ENCODE measurements at regions not wholly inside any gene's neighbourhood (a gene's known extent, or its start where the extent isn't known, plus 50 kb on each side); places are given as distances from the start of the nearest gene placed in this dataset.
"Not testable (repeated sequence)": the region's sequence is repeated elsewhere in the genome, so short reads cannot be mapped to it uniquely, and the experiment has no call there.

GRCh38 chr9:104386425-104387069 lies 117.5 kb upstream of the OR13F1 start:
- H3K4me2 ChIP-seq (ENCODE audit: low read depth, low read length) = no peak overlapping the region
- no peaks in the 10 kb centered on the region for H4K20me1 ChIP-seq (ENCODE audit: insufficient read depth, low read length)
- H3K79me2 ChIP-seq (ENCODE audit: low read length) = no peaks in the 10 kb centered on the region
- H2AFZ ChIP-seq (ENCODE audit: low read length) = no peak overlapping the region
- H3K9me3 ChIP-seq (replicated peaks; ENCODE audit: insufficient read depth, low read length) = no peaks in the 10 kb centered on the region
- H3K27me3 ChIP-seq (replicated peaks; ENCODE audit: insufficient read depth, low read length) = no peaks in the 10 kb centered on the region
- no peak overlapping the region for H3K9ac ChIP-seq (ENCODE audit: low read length)
- TF ChIP-seq EZH2phosphoT487 (IDR thresholded peaks at IDR 0.05; ENCODE audit: low read length) = no peak
- TF ChIP-seq CTCF (IDR thresholded peaks at IDR 0.05; ENCODE audit: low read length) = peak; percentile 70
- no peak for TF ChIP-seq EZH2 (optimal IDR thresholded peaks at IDR 0.05; ENCODE audit: low read depth, low read length)
- no peaks in the 10 kb centered on the region for H3F3A ChIP-seq (ENCODE audit: insufficient read depth, low read length)
- no peaks in the 10 kb centered on the region for H3K4me1 ChIP-seq (ENCODE audit: low read length)
- no peaks in the 10 kb centered on the region for H3K36me3 ChIP-seq (replicated peaks; ENCODE audit: insufficient read depth, low read length)
- H3K4me3 ChIP-seq (ENCODE audit: low read length) = no peak overlapping the region
- DNase-seq = peak; percentile 24
- no peaks in the 10 kb centered on the region for H3K9me2 ChIP-seq (replicated peaks; ENCODE audit: insufficient read depth, low read length)
- no peak overlapping the region for H3K27ac ChIP-seq (ENCODE audit: low read length)

- Histone ChIP-seq H3K9ac (ENCODE audit: low read length) (no peak overlapping the region), H4K20me1 (ENCODE audit: insufficient read depth, low read length) (no peaks in the 10 kb centered on the region), H3K4me2 (ENCODE audit: low read depth, low read length) (no peak overlapping the region), H3K27ac (ENCODE audit: low read length) (no peak overlapping the region), H3F3A (ENCODE audit: insufficient read depth, low read length) (no peaks in the 10 kb centered on the region), H3K9me2 (replicated peaks; ENCODE audit: insufficient read depth, low read length) (no peaks in the 10 kb centered on the region), H3K9me3 (replicated peaks; ENCODE audit: insufficient read depth, low read length) (no peaks in the 10 kb centered on the region), H2AFZ (ENCODE audit: low read length) (no peak overlapping the region), H3K4me3 (ENCODE audit: low read length) (no peak overlapping the region), H3K79me2 (ENCODE audit: low read length) (no peaks in the 10 kb centered on the region), H3K27me3 (replicated peaks; ENCODE audit: insufficient read depth, low read length) (no peaks in the 10 kb centered on the region), H3K4me1 (ENCODE audit: low read length) (no peaks in the 10 kb centered on the region), H3K36me3 (replicated peaks; ENCODE audit: insufficient read depth, low read length) (no peaks in the 10 kb centered on the region)
- TF ChIP-seq EZH2 (optimal IDR thresholded peaks at IDR 0.05; ENCODE audit: low read depth, low read length) = no peak
- no peak for TF ChIP-seq CTCF (IDR thresholded peaks at IDR 0.05; ENCODE audit: low read length)
- no peak for TF ChIP-seq EZH2phosphoT487 (IDR thresholded peaks at IDR 0.05; ENCODE audit: low read length)
- no peak for DNase-seq
Observed at GRCh38 chr9:104388071-104388470, 116.0 kb upstream of the OR13F1 start.

- DNase-seq = no peak
- Histone ChIP-seq H3K36me3 (replicated peaks; ENCODE audit: insufficient read depth, low read length) (no peaks in the 10 kb centered on the region), H3F3A (ENCODE audit: insufficient read depth, low read length) (no peaks in the 10 kb centered on the region), H3K4me3 (ENCODE audit: low read length) (no peak overlapping the region), H3K9ac (ENCODE audit: low read length) (no peak overlapping the region), H3K27me3 (replicated peaks; ENCODE audit: insufficient read depth, low read length) (no peaks in the 10 kb centered on the region), H3K79me2 (ENCODE audit: low read length) (no peaks in the 10 kb centered on the region), H2AFZ (ENCODE audit: low read length) (no peak overlapping the region), H3K27ac (ENCODE audit: low read length) (no peak overlapping the region), H4K20me1 (ENCODE audit: insufficient read depth, low read length) (no peaks in the 10 kb centered on the region), H3K9me3 (replicated peaks; ENCODE audit: insufficient read depth, low read length) (no peaks in the 10 kb centered on the region), H3K9me2 (replicated peaks; ENCODE audit: insufficient read depth, low read length) (no peaks in the 10 kb centered on the region), H3K4me2 (ENCODE audit: low read depth, low read length) (no peak overlapping the region), H3K4me1 (ENCODE audit: low read length) (no peaks in the 10 kb centered on the region)
- TF ChIP-seq EZH2 (optimal IDR thresholded peaks at IDR 0.05; ENCODE audit: low read depth, low read length) = no peak
- TF ChIP-seq EZH2phosphoT487 (IDR thresholded peaks at IDR 0.05; ENCODE audit: low read length) = no peak
Observed at GRCh38 chr9:104389341-104389740, 114.7 kb upstream of the OR13F1 start.

- H3F3A ChIP-seq (ENCODE audit: insufficient read depth, low read length); DNase-seq; H3K4me2 ChIP-seq (ENCODE audit: low read depth, low read length); H4K20me1 ChIP-seq (ENCODE audit: insufficient read depth, low read length); H3K79me2 ChIP-seq (ENCODE audit: low read length); H2AFZ ChIP-seq (ENCODE audit: low read length); H3K9me3 ChIP-seq (replicated peaks; ENCODE audit: insufficient read depth, low read length); H3K36me3 ChIP-seq (replicated peaks; ENCODE audit: insufficient read depth, low read length); H3K9ac ChIP-seq (ENCODE audit: low read length); H3K4me3 ChIP-seq (ENCODE audit: low read length); H3K27me3 ChIP-seq (replicated peaks; ENCODE audit: insufficient read depth, low read length); H3K9me2 ChIP-seq (replicated peaks; ENCODE audit: insufficient read depth, low read length); H3K4me1 ChIP-seq (ENCODE audit: low read length); H3K27ac ChIP-seq (ENCODE audit: low read length): not testable (repeated sequence)
Observed at GRCh38 chr9:104394901-104395300, 109.2 kb upstream of the OR13F1 start.
